ENCODE measurements at regions not wholly inside any gene's neighbourhood (a gene's known extent, or its start where the extent isn't known, plus 50 kb on each side); places are given as distances from the start of the nearest gene placed in this dataset.

GRCh38 chr2:226155093-226155875 lies 644.3 kb downstream of the IRS1 start:
- peaks cover 40% of the 10 kb centered on the region for H3K4me1 Mint-ChIP-seq
- peak overlapping the region; percentile 75 for H3K27ac Mint-ChIP-seq
- TF ChIP-seq CTCF (IDR thresholded peaks at IDR 0.05; ENCODE audit: unreplicated experiment), result no peak
- H3K9me3 Mint-ChIP-seq, result no peaks in the 10 kb centered on the region
- no peaks in the 10 kb centered on the region for H3K27me3 Mint-ChIP-seq (ENCODE audit: low read depth)
- DNase-seq (ENCODE audit: low spot score in 2 of 2, unreplicated experiment in 2 of 2), result no peak
- no peaks in the 10 kb centered on the region for H3K36me3 Mint-ChIP-seq
- H3K4me3 Mint-ChIP-seq, result no peak overlapping the region

- H3K36me3 Mint-ChIP-seq, result no peaks in the 10 kb centered on the region
- no peak overlapping the region for H3K27ac Mint-ChIP-seq
- H3K27me3 Mint-ChIP-seq (ENCODE audit: low read depth), result no peaks in the 10 kb centered on the region
- H3K4me3 Mint-ChIP-seq, result no peak overlapping the region
- no peak for TF ChIP-seq CTCF (IDR thresholded peaks at IDR 0.05; ENCODE audit: unreplicated experiment)
- H3K9me3 Mint-ChIP-seq, result no peaks in the 10 kb centered on the region
- H3K4me1 Mint-ChIP-seq, result peaks cover 33% of the 10 kb centered on the region
- DNase-seq (ENCODE audit: low spot score in 2 of 2, unreplicated experiment in 2 of 2), result no peak
Measured at GRCh38 chr2:226154610-226155009, 645.0 kb downstream of the IRS1 start.

- Mint-ChIP-seq H3K4me3 (no peak overlapping the region), H3K9me3 (no peaks in the 10 kb centered on the region), H3K4me1 (peaks cover 24% of the 10 kb centered on the region), H3K27ac (no peak overlapping the region), H3K36me3 (no peaks in the 10 kb centered on the region), H3K27me3 (ENCODE audit: low read depth) (no peaks in the 10 kb centered on the region)
- TF ChIP-seq CTCF (IDR thresholded peaks at IDR 0.05; ENCODE audit: unreplicated experiment), result no peak
- DNase-seq (ENCODE audit: low spot score in 2 of 2, unreplicated experiment in 2 of 2), result no peak
Measured at GRCh38 chr2:226153553-226153952, 646.1 kb downstream of the IRS1 start.

- H3K4me3 Mint-ChIP-seq, result no peak overlapping the region
- H3K4me1 Mint-ChIP-seq, result peaks cover 20% of the 10 kb centered on the region
- H3K27ac Mint-ChIP-seq, result no peak overlapping the region
- no peak for TF ChIP-seq CTCF (IDR thresholded peaks at IDR 0.05; ENCODE audit: unreplicated experiment)
- H3K9me3 Mint-ChIP-seq, result peaks cover 10% of the 10 kb centered on the region
- DNase-seq (ENCODE audit: low spot score in 2 of 2, unreplicated experiment in 2 of 2), result no peak
- no peaks in the 10 kb centered on the region for H3K27me3 Mint-ChIP-seq (ENCODE audit: low read depth)
- no peaks in the 10 kb centered on the region for H3K36me3 Mint-ChIP-seq
Measured at GRCh38 chr2:226151157-226151556, 648.5 kb downstream of the IRS1 start.

GRCh38 chr2:226143091-226143490 lies 656.5 kb downstream of the IRS1 start:
- Mint-ChIP-seq H3K9me3 (peaks cover 6% of the 10 kb centered on the region), H3K4me1 (no peaks in the 10 kb centered on the region), H3K36me3 (no peaks in the 10 kb centered on the region), H3K27me3 (ENCODE audit: low read depth) (no peaks in the 10 kb centered on the region), H3K4me3 (no peak overlapping the region), H3K27ac (no peak overlapping the region)
- no peak for DNase-seq (ENCODE audit: low spot score in 2 of 2, unreplicated experiment in 2 of 2)
- TF ChIP-seq CTCF (IDR thresholded peaks at IDR 0.05; ENCODE audit: unreplicated experiment), result no peak
